HK-2 (cell line): ENCODE measurements at regions not wholly inside any gene's neighbourhood (a gene's known extent, or its start where the extent isn't known, plus 50 kb on each side); places are given as distances from the start of the nearest gene placed in this dataset.

Experiments used
- DNase-seq: peaks from one replicate; pipeline ENCODE4 v3.0.0-alpha.2; 2018; ENCODE audit not compliant: unreplicated experiment

GRCh38 chr14:22456421-22456820 lies 132.6 kb downstream of the DAD1 start:
- DNase-seq: no peak

- DNase-seq: no peak
Observed at GRCh38 chr14:22452330-22452729, 136.7 kb downstream of the DAD1 start.

- DNase-seq: no peak
Observed at GRCh38 chr14:22450266-22450665, 138.8 kb downstream of the DAD1 start.

- DNase-seq: no peak
Observed at GRCh38 chr14:22449600-22449905, 139.5 kb downstream of the DAD1 start.

- DNase-seq: no peak
Observed at GRCh38 chr14:22448905-22449599, 140.0 kb downstream of the DAD1 start.

- no peak for DNase-seq
Observed at GRCh38 chr14:22448035-22448904, 140.8 kb downstream of the DAD1 start.

GRCh38 chr14:22438742-22439141 lies 150.3 kb downstream of the DAD1 start:
- no peak for DNase-seq

GRCh38 chr14:22434901-22435550 lies 154.0 kb downstream of the DAD1 start:
- no peak for DNase-seq

GRCh38 chr14:22434030-22434429 lies 155.0 kb downstream of the DAD1 start:
- DNase-seq: no peak

GRCh38 chr14:22433069-22433468 lies 156.0 kb downstream of the DAD1 start:
- DNase-seq: no peak

- peak; percentile 34 for DNase-seq
Observed at GRCh38 chr14:22432348-22432976, 156.6 kb downstream of the DAD1 start.

- no peak for DNase-seq
Observed at GRCh38 chr14:22429546-22430294, 159.3 kb downstream of the DAD1 start.

- DNase-seq: no peak
Observed at GRCh38 chr14:22428700-22429291, 160.2 kb downstream of the DAD1 start.

GRCh38 chr14:22427771-22428231 lies 161.2 kb downstream of the DAD1 start:
- no peak for DNase-seq

GRCh38 chr14:22426711-22427110 lies 162.3 kb downstream of the DAD1 start:
- DNase-seq: no peak

- DNase-seq: no peak
Observed at GRCh38 chr14:22423958-22424357, 165.1 kb downstream of the DAD1 start.

- no peak for DNase-seq
Observed at GRCh38 chr14:22422238-22422637, 166.8 kb downstream of the DAD1 start.

GRCh38 chr14:22420598-22421186 lies 168.3 kb downstream of the DAD1 start:
- no peak for DNase-seq

- DNase-seq: no peak
Observed at GRCh38 chr14:22419620-22420019, 169.4 kb downstream of the DAD1 start.

GRCh38 chr14:22418631-22419030 lies 170.4 kb downstream of the DAD1 start:
- no peak for DNase-seq

- DNase-seq: no peak
Observed at GRCh38 chr14:22417914-22418313, 171.1 kb downstream of the DAD1 start.
